ENCODE measurements at regions not wholly inside any gene's neighbourhood (a gene's known extent, or its start where the extent isn't known, plus 50 kb on each side); places are given as distances from the start of the nearest gene placed in this dataset.

GRCh38 chr4:19562456-19562855 lies 689.2 kb upstream of the SLIT2 start:
- Histone ChIP-seq H3K4me2 (ENCODE audit: low read depth, low read length) (no peak overlapping the region), H4K20me1 (ENCODE audit: insufficient read depth, low read length) (no peaks in the 10 kb centered on the region), H3K79me2 (ENCODE audit: insufficient read depth, low read length) (no peaks in the 10 kb centered on the region), H3K27me3 (ENCODE audit: control insufficient read depth in 1 of 2, insufficient read depth in 2 of 2, low read length in 2 of 2) (no peaks in the 10 kb centered on the region), H3K9me3 (ENCODE audit: low read length) (peaks cover 87% of the 10 kb centered on the region), H3K27ac (ENCODE audit: extremely low read length, insufficient read depth, low read length) (no peak overlapping the region), H3K4me1 (ENCODE audit: insufficient read depth, low read length) (no peaks in the 10 kb centered on the region), H3K4me3 (replicated peaks in 1 of 3; ENCODE audit: insufficient read depth in 1 of 3, low read depth in 2 of 3, low read length in 3 of 3) (no peak overlapping the region), H3K9ac (ENCODE audit: insufficient read depth, low read depth, low read length) (no peak overlapping the region), H3K36me3 (replicated peaks in 1 of 2; ENCODE audit: control insufficient read depth in 1 of 2, insufficient read depth in 2 of 2, low read length in 2 of 2) (no peaks in the 10 kb centered on the region), H2AFZ (ENCODE audit: low read length) (no peak overlapping the region)
- no peak for FAIRE-seq
- DNase-seq (ENCODE audit: low spot score), result no peak
- in situ Hi-C loops (cut with HindIII; ENCODE audit: extremely low pct_ligation_motif_present, low pct_unique_long_range_greater_than_20kb) (no loop called here), intact Hi-C loops (cut with micrococcal nuclease; ENCODE audit: unreplicated experiment) (no loop called here)
- WGBS (ENCODE audit: low lambda C conversion rate), result 0% methylated on average over 2 of the region's 3 CpGs
- no peak for ATAC-seq
- BruUV-seq (replicated peaks), result no TSS peak
- POLR2A ChIA-PET, result no interaction called here
- CTCF ChIA-PET (ENCODE audit: low intra/inter-chr PET ratio, low total read pairs), result no interaction called here
- no peak for TF ChIP-seq XBP1 (CRISPR knock-in tag; IDR thresholded peaks at IDR 0.05)
- TF ChIP-seq, protein P1, sequence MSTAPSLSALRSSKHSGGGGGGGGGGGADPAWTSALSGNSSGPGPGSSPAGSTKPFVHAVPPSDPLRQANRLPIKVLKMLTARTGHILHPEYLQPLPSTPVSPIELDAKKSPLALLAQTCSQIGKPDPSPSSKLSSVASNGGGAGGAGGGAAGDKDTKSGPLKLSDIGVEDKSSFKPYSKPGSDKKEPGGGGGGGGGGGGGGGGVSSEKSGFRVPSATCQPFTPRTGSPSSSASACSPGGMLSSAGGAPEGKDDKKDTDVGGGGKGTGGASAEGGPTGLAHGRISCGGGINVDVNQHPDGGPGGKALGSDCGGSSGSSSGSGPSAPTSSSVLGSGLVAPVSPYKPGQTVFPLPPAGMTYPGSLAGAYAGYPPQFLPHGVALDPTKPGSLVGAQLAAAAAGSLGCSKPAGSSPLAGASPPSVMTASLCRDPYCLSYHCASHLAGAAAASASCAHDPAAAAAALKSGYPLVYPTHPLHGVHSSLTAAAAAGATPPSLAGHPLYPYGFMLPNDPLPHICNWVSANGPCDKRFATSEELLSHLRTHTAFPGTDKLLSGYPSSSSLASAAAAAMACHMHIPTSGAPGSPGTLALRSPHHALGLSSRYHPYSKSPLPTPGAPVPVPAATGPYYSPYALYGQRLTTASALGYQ (CRISPR knock-in tag; IDR thresholded peaks at IDR 0.05), result no peak
- TF ChIP-seq MTF1 (CRISPR knock-in tag; IDR thresholded peaks at IDR 0.05), result no peak
- TF ChIP-seq PHF20 (CRISPR knock-in tag; IDR thresholded peaks at IDR 0.05), result no peak
- TF ChIP-seq, protein P2, sequence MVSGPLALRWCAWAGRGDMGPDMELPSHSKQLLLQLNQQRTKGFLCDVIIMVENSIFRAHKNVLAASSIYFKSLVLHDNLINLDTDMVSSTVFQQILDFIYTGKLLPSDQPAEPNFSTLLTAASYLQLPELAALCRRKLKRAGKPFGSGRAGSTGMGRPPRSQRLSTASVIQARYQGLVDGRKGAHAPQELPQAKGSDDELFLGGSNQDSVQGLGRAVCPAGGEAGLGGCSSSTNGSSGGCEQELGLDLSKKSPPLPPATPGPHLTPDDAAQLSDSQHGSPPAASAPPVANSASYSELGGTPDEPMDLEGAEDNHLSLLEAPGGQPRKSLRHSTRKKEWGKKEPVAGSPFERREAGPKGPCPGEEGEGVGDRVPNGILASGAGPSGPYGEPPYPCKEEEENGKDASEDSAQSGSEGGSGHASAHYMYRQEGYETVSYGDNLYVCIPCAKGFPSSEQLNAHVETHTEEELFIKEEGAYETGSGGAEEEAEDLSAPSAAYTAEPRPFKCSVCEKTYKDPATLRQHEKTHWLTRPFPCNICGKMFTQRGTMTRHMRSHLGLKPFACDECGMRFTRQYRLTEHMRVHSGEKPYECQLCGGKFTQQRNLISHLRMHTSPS (CRISPR knock-in tag; IDR thresholded peaks at IDR 0.05; ENCODE audit: low read depth), result no peak
- no peak for TF ChIP-seq SMAD3 (CRISPR knock-in tag; IDR thresholded peaks at IDR 0.05)
- TF ChIP-seq ZNF605 (CRISPR knock-in tag; IDR thresholded peaks at IDR 0.05), result no peak
- TF ChIP-seq ZNF781 (CRISPR knock-in tag; IDR thresholded peaks at IDR 0.05; ENCODE audit: borderline replicate concordance, not compliant biosample characterization), result no peak
- no peak for TF ChIP-seq GTF3A (CRISPR knock-in tag; conservative IDR thresholded peaks at IDR 0.05)
- TF ChIP-seq HNF1A (IDR thresholded peaks at IDR 0.05; ENCODE audit: low read depth), result no peak
- TF ChIP-seq HNF1A (CRISPR knock-in tag; IDR thresholded peaks at IDR 0.05; ENCODE audit: borderline replicate concordance), result no peak
- TF ChIP-seq ATF3 (CRISPR knock-in tag; IDR thresholded peaks at IDR 0.05), result no peak
- TF ChIP-seq ZNF639 (CRISPR knock-in tag; conservative IDR thresholded peaks at IDR 0.05), result no peak
- TF ChIP-seq ZMYM2 (CRISPR knock-in tag; IDR thresholded peaks at IDR 0.05), result no peak
- TF ChIP-seq MAZ (IDR thresholded peaks at IDR 0.05; ENCODE audit: borderline replicate concordance, low read depth, low read length), result no peak
- TF ChIP-seq MAZ (CRISPR knock-in tag; IDR thresholded peaks at IDR 0.05; ENCODE audit: low read depth), result no peak
- no peak for TF ChIP-seq U2AF1 (optimal IDR thresholded peaks at IDR 0.05; ENCODE audit: low read depth, low read length)

Measured in HepG2 (cell line).